HG02623 (cell line): ENCODE measurements at regions not wholly inside any gene's neighbourhood (a gene's known extent, or its start where the extent isn't known, plus 50 kb on each side); places are given as distances from the start of the nearest gene placed in this dataset.

Experiments used
- ATAC-seq: cut with Tn5 transposase; IDR thresholded peaks from one replicate; pipeline ENCODE4 v1.9.1; 2021; ENCODE audit warnings: moderate library complexity; ENCODE audit not compliant: unreplicated experiment

- ATAC-seq: no peak
Measured at GRCh38 chr15:69730281-69731080, 277.9 kb downstream of the RPLP1 start.

GRCh38 chr15:69731081-69731330, 278.4 kb downstream of the RPLP1 start:
- ATAC-seq: no peak

- ATAC-seq: no peak
Measured at GRCh38 chr15:69731581-69731980, 279.0 kb downstream of the RPLP1 start.

GRCh38 chr15:69732133-69732532, 279.5 kb downstream of the RPLP1 start:
- ATAC-seq: no peak

- ATAC-seq: no peak
Measured at GRCh38 chr15:69734699-69735098, 282.1 kb downstream of the RPLP1 start.

GRCh38 chr15:69735121-69735520, 282.5 kb downstream of the RPLP1 start:
- no peak for ATAC-seq

GRCh38 chr15:69736161-69736560, 283.5 kb downstream of the RPLP1 start:
- ATAC-seq: no peak

GRCh38 chr15:69737916-69738315, 285.3 kb downstream of the RPLP1 start:
- ATAC-seq: no peak

GRCh38 chr15:69740684-69741083, 288.1 kb downstream of the RPLP1 start:
- ATAC-seq: no peak

- no peak for ATAC-seq
Measured at GRCh38 chr15:69742361-69742760, 289.7 kb downstream of the RPLP1 start.

- ATAC-seq: no peak
Measured at GRCh38 chr15:69743091-69743490, 290.5 kb downstream of the RPLP1 start.

- ATAC-seq: no peak
Measured at GRCh38 chr15:69744391-69745162, 292.0 kb downstream of the RPLP1 start.

GRCh38 chr15:69747193-69747592, 294.6 kb downstream of the RPLP1 start:
- no peak for ATAC-seq

GRCh38 chr15:69748131-69748530, 295.5 kb downstream of the RPLP1 start:
- no peak for ATAC-seq

- no peak for ATAC-seq
Measured at GRCh38 chr15:69748576-69749185, 296.1 kb downstream of the RPLP1 start.

GRCh38 chr15:69749274-69749673, 296.7 kb downstream of the RPLP1 start:
- no peak for ATAC-seq

- no peak for ATAC-seq
Measured at GRCh38 chr15:69749797-69750196, 297.2 kb downstream of the RPLP1 start.

- no peak for ATAC-seq
Measured at GRCh38 chr15:69750253-69750652, 297.6 kb downstream of the RPLP1 start.

- no peak for ATAC-seq
Measured at GRCh38 chr15:69751147-69751546, 298.5 kb downstream of the RPLP1 start.

- ATAC-seq: no peak
Measured at GRCh38 chr15:69751566-69751965, 298.9 kb downstream of the RPLP1 start.

- no peak for ATAC-seq
Measured at GRCh38 chr15:69753867-69754266, 301.2 kb downstream of the RPLP1 start.

GRCh38 chr15:69754313-69754712, 301.7 kb downstream of the RPLP1 start:
- ATAC-seq: no peak
